HG02973 (cell line): ENCODE measurements at regions not wholly inside any gene's neighbourhood (a gene's known extent, or its start where the extent isn't known, plus 50 kb on each side); places are given as distances from the start of the nearest gene placed in this dataset.

Experiments used
- ATAC-seq: cut with Tn5 transposase; IDR thresholded peaks from one replicate; pipeline ENCODE4 v1.9.1; 2021; ENCODE audit warnings: moderate library complexity; ENCODE audit not compliant: unreplicated experiment

DNA sequence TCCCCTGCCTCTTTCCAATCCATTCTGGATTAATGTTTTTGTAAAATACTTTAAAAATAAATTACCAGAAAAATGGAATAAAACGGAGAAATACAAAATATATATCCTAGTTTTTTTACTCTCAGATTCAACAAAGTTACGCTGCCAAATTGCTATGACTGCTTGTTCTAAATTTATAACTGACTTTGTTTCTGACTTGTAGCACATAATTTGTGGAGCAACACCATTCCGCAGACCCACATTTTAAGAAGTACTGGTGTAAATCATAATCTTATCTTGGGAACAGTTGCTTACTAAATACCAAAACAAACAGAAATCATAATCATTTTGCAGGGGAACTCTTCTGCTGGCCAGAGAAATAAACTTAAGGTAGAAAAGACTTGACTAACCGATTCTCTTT lies 339.4 kb upstream of the CBLB start:
- no peak for ATAC-seq

DNA sequence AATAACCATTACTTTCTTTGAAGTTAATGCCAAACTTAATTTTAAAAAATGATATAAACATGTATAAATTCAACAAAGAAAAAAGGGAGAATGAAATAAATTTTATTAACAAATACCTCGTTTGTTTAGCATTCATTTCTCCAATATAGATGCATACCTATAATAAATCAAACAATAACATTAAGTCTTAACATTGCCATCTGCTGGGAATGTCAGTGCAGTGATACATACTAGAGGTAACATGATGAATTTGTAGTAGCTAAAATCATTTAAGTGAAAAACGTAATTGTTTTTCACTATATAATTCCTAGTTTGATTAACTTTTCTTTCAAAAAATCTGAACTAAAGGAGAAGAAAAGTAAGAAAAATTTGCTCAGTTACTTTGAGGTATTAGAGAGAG lies 340.2 kb upstream of the CBLB start:
- no peak for ATAC-seq

DNA sequence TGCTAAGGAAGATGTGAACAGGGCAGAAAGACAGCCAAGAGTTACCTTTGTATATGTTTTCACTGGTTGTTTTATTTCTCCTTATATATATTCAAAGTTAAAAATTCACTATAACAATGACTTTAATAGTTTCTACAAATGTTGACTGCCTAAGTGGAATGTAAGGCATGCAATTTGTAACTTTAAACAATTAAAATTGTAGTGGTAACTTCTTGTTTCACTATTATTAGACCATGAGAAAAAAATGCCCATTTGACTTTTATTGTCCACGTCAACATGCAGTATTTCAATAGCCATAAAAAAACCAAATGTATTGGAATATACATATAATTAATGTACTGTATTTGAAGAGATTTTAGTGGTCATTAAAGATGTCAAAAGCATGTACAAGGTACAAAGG lies 340.7 kb upstream of the CBLB start:
- no peak for ATAC-seq

DNA sequence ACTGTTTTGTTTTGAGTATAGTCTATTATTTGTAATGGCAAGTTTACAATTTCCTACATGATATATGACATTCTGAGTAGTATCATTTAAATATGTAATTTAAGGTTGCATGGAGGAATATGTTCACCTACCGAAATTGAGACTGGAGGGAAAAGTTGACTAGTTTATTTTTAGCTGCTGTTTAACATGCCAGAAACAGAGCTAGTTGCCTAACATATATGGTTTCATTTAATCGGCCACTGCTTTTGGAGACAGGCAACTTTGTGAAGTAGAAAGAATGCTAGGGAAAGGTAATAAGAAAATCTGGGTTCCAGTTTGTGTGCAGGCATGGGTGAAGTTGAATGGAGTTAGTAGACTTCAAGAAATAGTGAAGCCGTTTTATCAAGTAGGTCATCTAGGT lies 342.1 kb upstream of the CBLB start:
- no peak for ATAC-seq

DNA sequence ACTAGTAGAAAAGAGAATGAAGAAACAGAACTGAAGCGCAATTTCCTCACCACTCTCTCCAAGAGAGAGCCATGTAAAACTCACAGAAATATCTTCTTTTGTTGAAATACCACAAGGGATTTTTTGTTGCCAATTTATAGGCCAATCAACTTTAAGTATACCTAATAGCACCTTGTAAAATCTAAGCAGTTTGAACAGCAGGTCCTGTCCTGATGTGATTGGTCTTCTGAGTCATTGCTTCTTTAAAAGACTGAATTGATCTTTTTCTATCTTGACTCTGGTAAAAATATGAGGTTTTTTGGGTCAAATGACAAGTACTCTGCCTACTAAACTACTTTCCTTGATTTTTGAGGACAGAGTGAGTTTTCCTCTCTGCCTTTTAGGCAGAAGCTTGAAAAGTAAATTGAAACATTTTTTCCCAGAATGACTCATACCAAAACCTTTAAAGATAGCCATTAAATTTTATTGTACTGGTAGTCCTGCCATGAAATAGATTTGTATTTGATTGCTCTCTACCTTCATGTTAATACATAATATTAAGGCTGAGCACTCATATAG lies 343.9 kb upstream of the CBLB start:
- ATAC-seq = no peak

DNA sequence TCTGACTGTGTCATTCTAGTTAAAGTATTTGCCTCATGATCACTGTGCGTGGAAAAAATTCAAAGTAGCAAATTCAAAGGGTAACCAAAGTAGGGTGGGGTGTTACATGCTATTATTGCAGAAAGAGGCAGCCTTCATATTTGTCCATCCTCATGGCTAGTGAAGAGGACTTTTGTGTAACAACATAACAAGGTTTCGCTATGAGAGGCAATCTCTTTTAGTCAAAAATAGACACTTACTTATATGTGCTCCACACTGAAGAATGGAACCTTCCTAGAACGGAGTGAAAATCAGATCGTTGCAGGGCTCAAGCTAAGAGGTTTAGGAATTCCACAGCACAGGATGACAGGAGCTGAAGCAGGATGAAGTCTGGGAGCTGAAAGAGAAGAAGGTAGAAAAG lies 345.1 kb upstream of the CBLB start:
- no peak for ATAC-seq

DNA sequence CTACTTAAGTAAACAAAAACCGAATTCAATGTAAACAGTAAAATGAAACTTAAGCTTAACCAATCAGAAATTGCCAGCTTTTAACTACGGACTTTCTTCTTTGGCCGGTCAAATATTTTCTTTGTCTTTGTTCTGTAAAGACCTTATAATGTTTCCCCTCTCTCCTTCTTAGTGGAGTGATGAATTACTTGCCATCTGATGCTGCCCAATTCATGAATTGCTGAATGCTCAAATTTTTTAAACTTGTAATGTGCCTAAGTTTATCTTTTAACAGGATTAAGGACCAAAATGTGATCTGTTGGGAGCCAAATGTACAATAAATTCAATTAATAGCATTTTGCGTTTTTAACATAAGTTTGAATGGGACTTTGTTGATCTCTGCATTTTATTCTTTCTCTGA lies 345.8 kb upstream of the CBLB start:
- no peak for ATAC-seq

DNA sequence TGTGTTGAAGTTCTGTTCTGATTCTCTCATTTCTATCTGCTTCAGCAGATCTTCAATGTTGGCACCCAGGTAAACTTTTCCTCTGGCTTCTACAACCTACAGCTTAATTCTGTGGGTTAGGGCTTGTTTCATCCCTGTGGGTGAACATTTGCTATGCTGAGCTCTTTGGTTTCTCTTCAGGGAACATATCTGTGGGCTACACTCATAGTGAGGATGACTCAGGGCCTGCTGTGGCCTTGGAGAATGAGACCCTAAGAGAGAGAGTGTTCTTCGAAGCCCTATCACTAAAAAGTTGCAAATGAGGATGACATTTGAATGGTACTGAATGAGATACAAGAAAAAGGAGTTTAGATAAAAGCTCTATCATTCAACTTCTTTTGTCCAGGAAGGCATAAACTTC lies 346.2 kb upstream of the CBLB start:
- no peak for ATAC-seq

DNA sequence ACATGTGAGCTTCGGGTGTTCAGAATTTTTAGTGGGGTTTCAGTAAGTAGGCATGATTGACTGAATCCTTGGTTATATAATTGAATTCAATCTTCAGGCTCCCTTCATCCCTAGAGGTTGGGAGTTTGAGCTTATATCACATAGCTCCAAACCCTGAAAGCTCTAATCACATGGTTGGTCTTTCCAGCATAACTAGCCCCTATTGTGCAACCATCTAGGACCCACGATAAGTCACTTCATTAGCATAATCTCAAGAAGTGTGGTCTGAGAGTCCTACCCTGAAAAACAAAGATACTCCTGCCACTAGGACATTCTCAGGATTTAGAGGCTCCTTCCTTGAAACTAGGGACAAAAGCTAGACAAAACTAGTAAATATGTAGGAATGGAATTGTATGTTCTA lies 348.9 kb upstream of the CBLB start:
- no peak for ATAC-seq

DNA sequence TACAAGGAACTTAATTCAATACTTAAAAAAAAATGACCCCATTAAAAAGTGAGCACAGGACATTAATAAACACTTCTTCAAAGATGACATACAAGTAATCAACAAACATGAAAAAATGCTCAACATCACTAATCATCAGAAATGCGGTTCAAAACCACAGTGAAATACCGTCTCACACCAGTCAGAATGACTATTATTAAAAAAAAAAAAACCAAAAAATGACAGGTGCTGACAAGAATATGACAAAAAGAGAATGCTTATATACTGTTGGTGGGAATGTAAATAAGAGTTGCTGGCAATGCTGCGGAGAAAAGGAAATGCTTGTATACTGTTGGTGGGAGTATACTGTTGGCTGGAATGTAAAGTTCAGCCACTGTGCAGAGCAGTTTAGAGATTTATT lies 358.3 kb upstream of the CBLB start:
- ATAC-seq = no peak

DNA sequence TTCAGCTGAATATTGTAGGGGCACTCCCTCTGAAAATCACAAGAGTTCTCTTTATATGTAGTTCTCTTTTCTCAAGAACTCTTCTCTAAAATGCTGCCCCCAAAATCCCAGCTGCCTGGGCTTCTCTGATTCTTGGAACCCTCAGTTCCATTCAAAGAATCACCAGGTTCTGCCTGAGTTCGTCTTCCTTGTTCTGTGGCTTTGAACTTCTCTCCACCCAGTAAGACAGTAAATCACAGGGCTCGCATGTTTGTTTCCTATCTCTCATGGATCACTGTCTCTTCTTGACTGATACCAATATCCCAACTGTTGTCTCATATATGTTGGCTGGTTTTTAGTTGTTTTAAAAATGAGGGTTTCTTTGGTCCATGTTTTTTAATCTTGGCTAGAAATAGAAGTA lies 359.5 kb upstream of the CBLB start:
- ATAC-seq = no peak

DNA sequence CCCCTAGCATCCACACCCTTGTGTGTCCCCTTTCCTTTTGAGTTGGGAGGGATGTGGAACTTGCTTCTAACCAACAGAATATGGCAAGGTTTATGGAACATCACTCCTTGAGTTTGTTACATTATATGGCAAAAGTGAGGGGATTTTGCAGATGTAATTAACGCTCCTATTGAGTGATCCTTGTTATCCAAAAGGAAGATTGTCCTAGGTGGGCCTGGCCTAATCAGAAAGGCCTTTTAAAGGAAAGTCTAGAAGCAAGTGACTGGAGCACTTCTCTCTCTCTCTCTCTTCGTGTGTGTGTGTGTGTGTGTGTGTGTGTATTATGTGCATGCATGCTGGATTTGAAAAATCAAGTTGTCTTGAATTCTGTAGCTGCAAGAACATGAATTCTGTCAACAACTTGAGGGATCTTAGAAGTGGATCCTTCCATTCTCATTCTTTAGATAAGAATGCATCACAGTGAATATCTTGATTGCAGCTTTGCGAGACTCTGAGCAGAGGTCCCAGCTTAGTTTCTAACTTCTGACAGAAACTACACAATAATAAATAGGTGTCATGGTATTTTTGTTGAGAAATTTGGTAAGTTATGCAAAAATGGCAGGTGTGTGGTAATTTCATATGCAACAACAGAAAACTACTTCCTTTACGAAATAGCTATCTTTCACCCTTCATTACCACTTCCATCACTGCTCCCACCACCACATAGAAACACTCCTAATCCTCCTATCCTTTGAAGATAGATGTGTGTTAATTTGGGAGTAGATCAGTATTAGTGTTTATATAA lies 360.9 kb upstream of the CBLB start:
- no peak for ATAC-seq

DNA sequence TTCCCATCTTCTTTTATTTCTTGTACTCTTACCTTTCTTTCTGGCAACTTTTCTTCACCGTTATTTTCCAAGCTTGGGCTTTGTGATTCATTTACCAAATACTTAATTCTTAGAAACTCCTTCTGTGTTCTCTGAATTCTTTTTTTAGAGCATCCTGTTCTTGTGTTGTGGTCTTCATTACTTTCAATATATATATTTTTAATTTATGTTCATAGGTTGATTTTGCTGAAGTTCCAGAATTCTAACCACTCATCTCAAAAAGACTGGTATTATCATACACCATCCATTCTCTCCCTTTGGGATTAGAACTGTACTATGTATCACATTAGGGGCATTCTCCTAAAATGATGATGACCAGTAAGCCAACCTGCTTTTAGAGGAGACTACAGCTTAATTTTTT lies 362.3 kb upstream of the CBLB start:
- ATAC-seq = no peak

DNA sequence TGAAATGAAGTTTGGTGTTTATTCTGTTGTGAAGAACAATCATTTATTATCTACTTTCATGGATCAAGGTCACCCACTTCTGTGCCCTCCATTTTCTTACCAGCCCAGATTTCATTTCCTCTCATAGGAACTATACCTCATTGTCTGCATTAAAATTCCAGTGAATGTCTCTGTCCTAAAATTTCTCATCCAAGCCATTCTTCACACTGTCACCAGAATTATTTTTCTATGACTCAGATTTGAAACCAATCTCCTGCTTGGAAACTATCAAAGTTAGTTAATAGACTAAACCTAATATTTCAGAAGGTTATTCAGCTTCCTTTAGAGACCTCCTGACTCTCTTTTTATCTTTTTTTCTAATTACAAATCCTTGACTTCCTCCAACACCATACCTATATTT lies 364.1 kb upstream of the CBLB start:
- no peak for ATAC-seq

DNA sequence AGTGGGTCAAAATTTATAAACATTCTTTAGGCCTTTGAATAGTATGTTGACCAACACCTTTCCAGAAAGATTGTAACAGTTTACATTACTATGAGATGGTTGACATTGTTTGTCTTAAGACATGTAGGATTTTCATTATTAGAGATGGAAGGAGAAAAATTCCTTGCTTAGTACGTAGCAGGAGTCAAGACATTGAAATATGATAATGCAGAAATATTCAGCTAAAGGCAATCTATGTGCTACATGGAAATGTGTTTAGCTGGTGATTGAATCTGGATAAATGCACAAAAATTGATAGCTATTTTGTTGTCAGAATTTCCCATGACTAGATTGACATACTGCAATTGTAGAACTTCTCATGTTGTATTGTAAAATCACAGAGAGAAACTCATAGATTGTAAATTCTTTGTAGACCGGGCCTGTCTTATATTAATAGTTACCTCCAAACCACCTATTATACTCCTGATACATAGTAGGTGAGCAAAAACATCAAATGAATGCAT lies 370.4 kb upstream of the CBLB start:
- ATAC-seq = no peak

DNA sequence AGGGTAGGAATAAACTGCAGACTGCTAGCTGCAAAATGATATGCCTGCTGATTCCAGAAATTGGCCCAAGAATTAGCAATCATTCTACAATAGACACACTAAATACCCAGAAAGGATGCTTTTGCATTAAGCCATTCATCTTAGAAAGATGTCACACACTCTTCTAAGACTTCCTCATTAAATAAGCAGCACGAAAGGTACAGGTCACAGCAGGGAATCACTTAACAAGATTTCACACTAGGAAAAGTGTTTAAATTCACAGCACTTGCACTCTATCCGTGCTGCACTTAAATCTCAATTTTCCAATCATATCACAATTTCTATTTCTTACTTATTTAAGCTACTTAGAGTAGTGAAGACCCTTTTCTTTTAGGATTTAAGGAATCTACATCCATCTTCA lies 372.8 kb upstream of the CBLB start:
- ATAC-seq = no peak

DNA sequence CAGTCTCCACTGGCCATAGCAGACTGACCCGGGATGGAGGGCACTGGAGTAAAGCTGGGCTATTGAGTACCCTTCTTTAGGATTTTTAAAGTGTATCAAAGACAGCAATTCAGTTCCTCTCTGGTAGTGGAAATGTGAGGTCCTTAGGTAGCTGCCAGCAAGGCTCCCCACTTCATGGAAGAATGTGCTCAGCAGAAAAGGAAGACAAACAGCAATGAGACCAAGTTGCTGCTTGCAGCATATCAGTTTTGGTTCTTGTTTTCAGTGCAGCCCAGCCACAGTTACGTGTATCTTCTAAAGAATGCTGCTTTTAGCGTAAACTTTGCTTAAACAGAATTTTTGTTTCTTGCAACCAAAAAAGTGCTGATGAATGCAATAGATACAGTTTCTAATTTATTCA lies 374.0 kb upstream of the CBLB start:
- ATAC-seq = no peak

DNA sequence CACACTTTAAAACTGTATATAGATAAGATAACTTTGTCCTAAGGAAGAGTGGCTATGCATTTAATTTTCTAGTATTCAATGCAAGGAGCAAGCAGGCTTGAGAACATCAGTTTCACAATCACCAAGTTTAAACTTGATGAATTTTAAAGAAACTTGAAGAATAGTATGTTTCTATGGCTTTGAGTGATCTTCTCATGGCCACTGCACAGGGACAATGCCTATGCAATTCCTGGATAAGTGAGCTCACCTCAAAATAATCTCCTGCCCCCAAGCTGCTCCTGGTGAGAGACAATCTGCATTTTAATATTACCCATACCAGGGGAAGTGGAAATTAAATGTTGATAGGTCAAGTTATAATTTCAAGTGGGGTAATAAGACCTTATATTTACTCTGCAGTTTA lies 376.6 kb upstream of the CBLB start:
- ATAC-seq = no peak

DNA sequence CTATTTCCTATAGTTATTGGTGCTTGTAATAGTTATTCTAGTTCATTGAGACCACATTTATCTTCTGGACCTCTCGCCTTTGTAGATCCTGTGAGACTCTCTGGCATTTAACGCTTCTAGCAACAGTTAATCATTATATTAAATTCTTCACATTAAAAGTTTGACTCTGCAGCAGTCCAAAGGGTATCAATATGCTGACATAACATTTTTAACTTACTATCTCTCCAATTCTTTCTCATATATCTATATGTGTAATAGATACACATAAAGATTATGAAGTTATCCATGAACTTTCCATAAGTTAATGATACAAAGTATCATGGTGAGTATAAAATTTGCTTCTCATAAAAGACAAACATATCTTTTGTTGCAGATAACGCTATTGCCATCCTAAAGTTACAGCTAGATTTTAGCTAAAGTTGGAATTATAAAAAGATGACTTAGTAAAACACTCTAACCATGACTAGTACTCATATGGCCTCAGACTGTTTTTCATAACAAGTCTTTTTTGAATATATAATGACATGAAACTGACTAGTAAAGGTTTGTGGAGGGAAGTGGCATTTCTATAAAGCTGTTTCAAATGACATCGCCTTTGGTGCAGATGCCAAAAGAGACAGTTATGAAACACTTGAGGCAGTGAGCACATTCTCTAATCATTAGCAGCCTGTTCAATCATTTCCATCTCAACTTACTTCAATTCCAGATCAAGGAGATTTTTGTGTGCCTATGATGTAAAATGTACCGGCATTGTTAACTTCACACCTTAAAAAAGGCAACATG lies 379.3 kb upstream of the CBLB start:
- no peak for ATAC-seq

DNA sequence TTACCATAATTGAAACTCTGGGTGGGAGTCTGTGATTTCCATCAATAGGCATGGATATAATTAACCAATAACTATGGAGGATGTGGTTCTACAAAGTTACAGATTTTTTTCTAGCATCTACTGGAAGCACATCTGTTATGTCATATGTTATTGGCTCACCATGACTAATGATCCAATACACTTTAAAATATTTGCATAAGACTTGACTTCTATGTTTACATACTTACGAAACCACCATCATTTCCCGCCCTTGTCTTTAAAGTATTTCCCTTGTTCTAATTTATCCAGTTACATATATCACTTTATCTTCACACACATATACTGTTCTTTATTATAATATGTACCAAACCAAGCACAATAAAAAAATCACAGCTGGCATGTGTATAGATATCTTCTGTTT lies 380.3 kb upstream of the CBLB start:
- ATAC-seq = no peak

DNA sequence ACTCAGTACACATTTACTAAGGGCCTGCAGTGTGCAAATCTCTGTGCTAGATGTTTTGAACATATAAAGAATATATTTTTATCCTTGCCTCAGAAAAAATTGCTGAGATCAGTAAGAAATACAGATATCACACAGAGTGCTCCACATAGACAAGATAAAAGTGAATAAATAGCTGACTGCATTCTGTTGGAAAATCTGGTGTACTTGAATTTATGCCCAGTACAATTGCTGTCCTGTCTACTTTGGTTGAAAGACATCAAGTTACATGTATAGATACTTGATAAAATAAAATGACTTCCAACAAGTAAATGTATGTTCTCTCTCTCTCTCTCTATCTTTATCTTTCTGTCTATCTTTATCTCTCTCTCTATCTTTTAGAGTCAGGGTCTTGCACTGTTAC lies 381.2 kb upstream of the CBLB start:
- ATAC-seq = no peak
